Activated effector memory CD4-positive, alpha-beta T cell treated with Interleukin-2 at 50 U/mL for 16 hours (primary cell): ENCODE measurements at regions not wholly inside any gene's neighbourhood (a gene's known extent, or its start where the extent isn't known, plus 50 kb on each side); places are given as distances from the start of the nearest gene placed in this dataset.
"Not testable (repeated sequence)": the region's sequence is repeated elsewhere in the genome, so short reads cannot be mapped to it uniquely, and the experiment has no call there.

ENCODE experiments used
- DNase-seq: peaks from one replicate; pipeline ENCODE4 v3.0.0-alpha.2; 2020

GRCh38 chr1:228825041-228825440 lies 89.8 kb downstream of the RHOU start:
- no peak for DNase-seq

GRCh38 chr1:228825840-228826484 lies 90.7 kb downstream of the RHOU start:
- DNase-seq = no peak

- no peak for DNase-seq
Observed at GRCh38 chr1:228827019-228827418, 91.7 kb downstream of the RHOU start.

GRCh38 chr1:228828151-228828550 lies 92.9 kb downstream of the RHOU start:
- DNase-seq = no peak

- DNase-seq = no peak
Observed at GRCh38 chr1:228830185-228830953, 95.1 kb downstream of the RHOU start.

GRCh38 chr1:228830954-228831481 lies 95.7 kb downstream of the RHOU start:
- no peak for DNase-seq

GRCh38 chr1:228833911-228834688 lies 98.8 kb downstream of the RHOU start:
- no peak for DNase-seq

GRCh38 chr1:228835456-228835855 lies 100.2 kb downstream of the RHOU start:
- no peak for DNase-seq

GRCh38 chr1:228835911-228836310 lies 100.6 kb downstream of the RHOU start:
- no peak for DNase-seq

GRCh38 chr1:228836427-228836826 lies 101.1 kb downstream of the RHOU start:
- DNase-seq = no peak

GRCh38 chr1:228837032-228837431 lies 101.8 kb downstream of the RHOU start:
- DNase-seq = no peak

- no peak for DNase-seq
Observed at GRCh38 chr1:228837817-228838716, 102.8 kb downstream of the RHOU start.

GRCh38 chr1:228838717-228839500 lies 103.6 kb downstream of the RHOU start:
- no peak for DNase-seq

GRCh38 chr1:228839656-228840055 lies 104.4 kb downstream of the RHOU start:
- DNase-seq = no peak

GRCh38 chr1:228841632-228842031 lies 106.4 kb downstream of the RHOU start:
- DNase-seq = no peak

GRCh38 chr1:228842094-228842775 lies 107.0 kb downstream of the RHOU start:
- no peak for DNase-seq

GRCh38 chr1:228845101-228845500 lies 109.8 kb downstream of the RHOU start:
- DNase-seq = no peak

- no peak for DNase-seq
Observed at GRCh38 chr1:228846952-228847351, 111.7 kb downstream of the RHOU start.

GRCh38 chr1:228847451-228847850 lies 112.2 kb downstream of the RHOU start:
- DNase-seq = not testable (repeated sequence)

GRCh38 chr1:228848406-228848805 lies 113.1 kb downstream of the RHOU start:
- DNase-seq = no peak

GRCh38 chr1:228849011-228849541 lies 113.8 kb downstream of the RHOU start:
- no peak for DNase-seq
